Breast epithelium (tissue), 3 donors: ENCODE measurements at regions not wholly inside any gene's neighbourhood (a gene's known extent, or its start where the extent isn't known, plus 50 kb on each side); places are given as distances from the start of the nearest gene placed in this dataset.

Experiments used
- POLR2A ChIP-seq: fragments of 450-650 bp; IDR thresholded peaks from one replicate; pipeline ENCODE4 v1.6.1; 2016; ENCODE audit warnings: antibody characterized with exemption, mild to moderate bottlenecking, moderate library complexity
- POLR2AphosphoS5 ChIP-seq, 3 donors: sonication (generic); formaldehyde crosslinking; IDR thresholded peaks; one replicate each; pipeline ENCODE4 v1.6.1; 2017; ENCODE audit warnings: antibody characterized with exemption in 3 of 3
- TF ChIP-seq, protein P1 (sequence below), 3 donors: fragments of 450-650 bp; IDR thresholded peaks; one replicate each; pipeline ENCODE4 v1.5.1; 2016 to 2017; ENCODE audit warnings: antibody characterized with exemption in 3 of 3, mild to moderate bottlenecking in 3 of 3, moderate library complexity in 3 of 3

DNA sequence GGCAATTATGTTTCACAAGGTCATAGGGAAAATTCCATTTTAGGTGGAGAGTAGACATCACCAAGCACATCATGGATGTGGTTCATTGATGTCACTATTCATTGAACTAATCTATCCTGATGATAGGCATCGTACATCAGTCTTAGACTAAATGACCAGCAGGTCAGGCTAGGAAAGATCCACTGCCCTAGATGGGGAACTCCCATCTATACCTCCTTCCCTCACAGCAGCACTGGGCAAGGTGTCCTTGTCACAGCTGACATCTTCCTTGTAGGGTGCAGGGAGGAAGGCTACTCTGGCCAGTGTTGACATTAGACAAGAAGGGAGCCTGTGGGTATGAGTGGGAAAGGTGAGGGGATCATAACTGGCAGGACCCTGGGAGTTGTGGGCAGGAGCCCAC lies 63.8 kb upstream of the CAPRIN2 start:
- TF ChIP-seq, protein P1, sequence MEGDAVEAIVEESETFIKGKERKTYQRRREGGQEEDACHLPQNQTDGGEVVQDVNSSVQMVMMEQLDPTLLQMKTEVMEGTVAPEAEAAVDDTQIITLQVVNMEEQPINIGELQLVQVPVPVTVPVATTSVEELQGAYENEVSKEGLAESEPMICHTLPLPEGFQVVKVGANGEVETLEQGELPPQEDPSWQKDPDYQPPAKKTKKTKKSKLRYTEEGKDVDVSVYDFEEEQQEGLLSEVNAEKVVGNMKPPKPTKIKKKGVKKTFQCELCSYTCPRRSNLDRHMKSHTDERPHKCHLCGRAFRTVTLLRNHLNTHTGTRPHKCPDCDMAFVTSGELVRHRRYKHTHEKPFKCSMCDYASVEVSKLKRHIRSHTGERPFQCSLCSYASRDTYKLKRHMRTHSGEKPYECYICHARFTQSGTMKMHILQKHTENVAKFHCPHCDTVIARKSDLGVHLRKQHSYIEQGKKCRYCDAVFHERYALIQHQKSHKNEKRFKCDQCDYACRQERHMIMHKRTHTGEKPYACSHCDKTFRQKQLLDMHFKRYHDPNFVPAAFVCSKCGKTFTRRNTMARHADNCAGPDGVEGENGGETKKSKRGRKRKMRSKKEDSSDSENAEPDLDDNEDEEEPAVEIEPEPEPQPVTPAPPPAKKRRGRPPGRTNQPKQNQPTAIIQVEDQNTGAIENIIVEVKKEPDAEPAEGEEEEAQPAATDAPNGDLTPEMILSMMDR (IDR thresholded peaks at IDR 0.05), result no peak
- TF ChIP-seq POLR2AphosphoS5 (IDR thresholded peaks at IDR 0.05), result no peak
- no peak for TF ChIP-seq POLR2A
